Hepatocyte (in vitro differentiated cells): ENCODE measurements at regions not wholly inside any gene's neighbourhood (a gene's known extent, or its start where the extent isn't known, plus 50 kb on each side); places are given as distances from the start of the nearest gene placed in this dataset.
"Not testable (repeated sequence)": the region's sequence is repeated elsewhere in the genome, so short reads cannot be mapped to it uniquely, and the experiment has no call there.

ENCODE experiments used
- DNase-seq: peaks from one replicate; pipeline ENCODE4 v3.0.0-alpha.2; 2016; ENCODE audit warnings: low spot score
- H2AFZ ChIP-seq: fragments of 200-600 bp; sonication (generic); 2 replicates; pipeline ENCODE4 v1.6.0; 2016; ENCODE audit warnings: antibody characterized with exemption, mild to moderate bottlenecking
- H3K27ac ChIP-seq: fragments of 200-600 bp; sonication (generic); 2 replicates; pipeline ENCODE4 v1.5.1; 2016; ENCODE audit warnings: mild to moderate bottlenecking
- H3K27me3 ChIP-seq: fragments of 200-600 bp; sonication (generic); 2 replicates; pipeline ENCODE4 v1.6.1; 2016
- H3K36me3 ChIP-seq: fragments of 200-600 bp; sonication (generic); replicated peaks from 2 replicates; pipeline ENCODE4 v1.5.1; 2016; ENCODE audit warnings: low read depth; ENCODE audit not compliant: insufficient read depth
- H3K4me1 ChIP-seq: fragments of 200-600 bp; sonication (generic); 2 replicates; pipeline ENCODE4 v1.5.1; 2016; ENCODE audit warnings: mild to moderate bottlenecking, moderate library complexity; ENCODE audit not compliant: insufficient read depth
- H3K4me2 ChIP-seq: fragments of 200-600 bp; sonication (generic); 2 replicates; pipeline ENCODE4 v1.6.0; 2016
- H3K4me3 ChIP-seq: fragments of 200-600 bp; sonication (generic); 2 replicates; pipeline ENCODE4 v1.5.1; 2016; ENCODE audit warnings: mild to moderate bottlenecking
- H3K79me2 ChIP-seq: fragments of 200-600 bp; sonication (generic); 2 replicates; pipeline ENCODE4 v1.6.0; 2017; ENCODE audit warnings: mild to moderate bottlenecking
- H3K9me2 ChIP-seq: fragments of 200-600 bp; sonication (generic); replicated peaks from 2 replicates; pipeline ENCODE4 v1.6.0; 2017; ENCODE audit warnings: mild to moderate bottlenecking; ENCODE audit not compliant: insufficient read depth
- H3K9me3 ChIP-seq: fragments of 200-600 bp; sonication (generic); 2 replicates; pipeline ENCODE4 v1.5.1; 2016; ENCODE audit warnings: low read depth, mild to moderate bottlenecking
- H4K20me1 ChIP-seq: fragments of 200-600 bp; sonication (generic); 2 replicates; pipeline ENCODE4 v1.6.0; 2016; ENCODE audit warnings: mild to moderate bottlenecking; ENCODE audit not compliant: insufficient read depth, poor library complexity, severe bottlenecking
- CTCF ChIP-seq: fragments of 200-600 bp; sonication (generic); IDR thresholded peaks from 2 replicates; pipeline ENCODE4 v1.5.1; 2016; ENCODE audit warnings: antibody characterized with exemption, mild to moderate bottlenecking; ENCODE audit not compliant: poor library complexity
- EZH2 ChIP-seq: fragments of 200-600 bp; sonication (generic); IDR thresholded peaks from 2 replicates; pipeline ENCODE4 v1.6.1; 2016; ENCODE audit warnings: antibody characterized with exemption, mild to moderate bottlenecking, borderline replicate concordance
- EZH2phosphoT487 ChIP-seq: fragments of 200-600 bp; sonication (generic); IDR thresholded peaks from one replicate; pipeline ENCODE4 v1.6.1; 2018; ENCODE audit warnings: antibody characterized with exemption, mild to moderate bottlenecking, low read depth, moderate library complexity; ENCODE audit not compliant: unreplicated experiment, severe bottlenecking
- WGBS: methylation state at CpG from one replicate; pipeline ENCODE4 v1.1.6; 2016; ENCODE audit warnings: low lambda C conversion rate; ENCODE audit errors: missing lambda C conversion rate; 5-methylcytosine and 5-hydroxymethylcytosine counted together

GRCh38 chr22:34841911-34842310 lies 224.0 kb upstream of the ISX start:
- Histone ChIP-seq H3K27ac (no peak overlapping the region), H3K9me2 (no peaks in the 10 kb centered on the region), H2AFZ (no peak overlapping the region), H3K4me2 (peak overlapping the region; percentile 32), H3K27me3 (no peaks in the 10 kb centered on the region), H3K79me2 (no peaks in the 10 kb centered on the region), H3K4me3 (no peak overlapping the region), H3K9me3 (no peaks in the 10 kb centered on the region), H4K20me1 (no peaks in the 10 kb centered on the region), H3K36me3 (no peaks in the 10 kb centered on the region), H3K4me1 (peaks cover 6% of the 10 kb centered on the region)
- TF ChIP-seq EZH2 (no peak), EZH2phosphoT487 (no peak), CTCF (no peak)
- DNase-seq = no peak
- 60% methylated on average over 4 of the region's 4 CpGs for WGBS

- TF ChIP-seq EZH2 = no peak
Measured at GRCh38 chr22:34842630-34843029, 223.3 kb upstream of the ISX start.

GRCh38 chr22:34843743-34844142 lies 222.2 kb upstream of the ISX start:
- not testable (repeated sequence) for H2AFZ ChIP-seq, H3K4me2 ChIP-seq, H3K27me3 ChIP-seq, H3K79me2 ChIP-seq, DNase-seq, H3K9me2 ChIP-seq, H3K9me3 ChIP-seq, H3K27ac ChIP-seq, H3K4me3 ChIP-seq, H3K36me3 ChIP-seq, H3K4me1 ChIP-seq, H4K20me1 ChIP-seq
- 48% methylated on average over 1 of the region's 1 CpG for WGBS

More at GRCh38 chr22:34842630-34843029, 223.3 kb upstream of the ISX start:
- WGBS = 84% methylated on average over 2 of the region's 2 CpGs
- DNase-seq = no peak
- Histone ChIP-seq H3K79me2 (no peaks in the 10 kb centered on the region), H3K4me1 (peaks cover 6% of the 10 kb centered on the region), H3K9me3 (no peaks in the 10 kb centered on the region), H3K36me3 (no peaks in the 10 kb centered on the region), H3K27me3 (no peaks in the 10 kb centered on the region), H4K20me1 (no peaks in the 10 kb centered on the region), H3K4me2 (no peak overlapping the region), H3K27ac (no peak overlapping the region), H3K4me3 (no peak overlapping the region), H2AFZ (no peak overlapping the region), H3K9me2 (no peaks in the 10 kb centered on the region)

- TF ChIP-seq EZH2phosphoT487 (no peak), CTCF (no peak), EZH2 (no peak)
Measured at GRCh38 chr22:34845391-34845790, 220.6 kb upstream of the ISX start.

More at GRCh38 chr22:34845391-34845790, 220.6 kb upstream of the ISX start:
- Histone ChIP-seq H3K9me3 (no peaks in the 10 kb centered on the region), H3K4me2 (no peak overlapping the region), H3K9me2 (no peaks in the 10 kb centered on the region), H3K27ac (no peak overlapping the region), H3K36me3 (no peaks in the 10 kb centered on the region), H4K20me1 (no peaks in the 10 kb centered on the region), H3K27me3 (no peaks in the 10 kb centered on the region), H2AFZ (no peak overlapping the region), H3K4me1 (peaks cover 6% of the 10 kb centered on the region), H3K79me2 (no peaks in the 10 kb centered on the region), H3K4me3 (no peak overlapping the region)
- DNase-seq = no peak
- 93% methylated on average over 2 of the region's 2 CpGs for WGBS
